ENCODE measurements at regions not wholly inside any gene's neighbourhood (a gene's known extent, or its start where the extent isn't known, plus 50 kb on each side); places are given as distances from the start of the nearest gene placed in this dataset.
"Not testable (repeated sequence)": the region's sequence is repeated elsewhere in the genome, so short reads cannot be mapped to it uniquely, and the experiment has no call there.

GRCh38 chr13:24931450-24932251, 164.3 kb upstream of the PABPC3 start:
- no peak for DNase-seq

GRCh38 chr13:24933106-24934023, 162.6 kb upstream of the PABPC3 start:
- not testable (repeated sequence) for DNase-seq

- DNase-seq, result not testable (repeated sequence)
These were observed 161.9 kb upstream of the PABPC3 start for GRCh38 chr13:24934024-24934385.

- no peak for DNase-seq
These were observed 157.0 kb upstream of the PABPC3 start for GRCh38 chr13:24938966-24939365.

- DNase-seq, result not testable (repeated sequence)
These were observed 154.8 kb upstream of the PABPC3 start for GRCh38 chr13:24941023-24941713.

- no peak for DNase-seq
These were observed 152.8 kb upstream of the PABPC3 start for GRCh38 chr13:24943136-24943535.

GRCh38 chr13:24944073-24944472, 151.9 kb upstream of the PABPC3 start:
- DNase-seq, result not testable (repeated sequence)

- DNase-seq, result not testable (repeated sequence)
These were observed 147.0 kb upstream of the PABPC3 start for GRCh38 chr13:24948977-24949376.

- DNase-seq, result not testable (repeated sequence)
These were observed 145.3 kb upstream of the PABPC3 start for GRCh38 chr13:24950611-24951010.

- DNase-seq, result peak in 1 of 51 donors; percentile 69
These were observed 128.0 kb upstream of the PABPC3 start for GRCh38 chr13:24967970-24968369.

GRCh38 chr13:24968416-24968815, 127.5 kb upstream of the PABPC3 start:
- DNase-seq, result not testable (repeated sequence)

GRCh38 chr13:24973102-24973501, 122.8 kb upstream of the PABPC3 start:
- not testable (repeated sequence) for DNase-seq

- not testable (repeated sequence) for DNase-seq
These were observed 114.6 kb upstream of the PABPC3 start for GRCh38 chr13:24981181-24981803.

- DNase-seq, result peak in 2 of 51 donors; percentile 12 to 13
These were observed 113.5 kb upstream of the PABPC3 start for GRCh38 chr13:24982333-24982999.

- DNase-seq, result no peak
These were observed 112.8 kb upstream of the PABPC3 start for GRCh38 chr13:24983094-24983493.

- peak in 3 of 51 donors; percentile 17 to 40 (median 37) for DNase-seq
These were observed 111.8 kb upstream of the PABPC3 start for GRCh38 chr13:24984134-24984533.

- DNase-seq, result no peak
These were observed 110.8 kb upstream of the PABPC3 start for GRCh38 chr13:24985107-24985506.

- DNase-seq, result no peak
These were observed 110.0 kb upstream of the PABPC3 start for GRCh38 chr13:24985896-24986295.

GRCh38 chr13:24986826-24987225, 109.1 kb upstream of the PABPC3 start:
- no peak for DNase-seq

GRCh38 chr13:24989959-24990358, 106.0 kb upstream of the PABPC3 start:
- DNase-seq, result not testable (repeated sequence)

GRCh38 chr13:24992946-24993345, 103.0 kb upstream of the PABPC3 start:
- not testable (repeated sequence) for DNase-seq
